Karpas-422 (cell line): ENCODE measurements at regions not wholly inside any gene's neighbourhood (a gene's known extent, or its start where the extent isn't known, plus 50 kb on each side); places are given as distances from the start of the nearest gene placed in this dataset.

ENCODE experiments used
- DNase-seq: peaks from one replicate; pipeline ENCODE4 v3.0.0-alpha.2; 2015
- H2AFZ ChIP-seq: fragments of 200-600 bp; sonication (generic); 2 replicates; pipeline ENCODE4 v1.6.1; 2014; ENCODE audit warnings: antibody characterized with exemption, low read length, mixed read lengths
- H3K27ac ChIP-seq: fragments of 200-600 bp; sonication (generic); 2 replicates; pipeline ENCODE4 v1.5.1; 2014; ENCODE audit warnings: mild to moderate bottlenecking, low read length, moderate library complexity
- H3K27me3 ChIP-seq: fragments of 200-600 bp; sonication (generic); 2 replicates; pipeline ENCODE4 v1.6.1; 2014; ENCODE audit warnings: low read length, mixed read lengths
- H3K36me3 ChIP-seq: fragments of 200-600 bp; sonication (generic); 2 replicates; pipeline ENCODE4 v1.6.1; 2014; ENCODE audit warnings: low read length, mixed read lengths; ENCODE audit not compliant: insufficient read depth
- H3K4me1 ChIP-seq: fragments of 200-600 bp; sonication (generic); 2 replicates; pipeline ENCODE4 v1.6.1; 2014; ENCODE audit warnings: mild to moderate bottlenecking, low read length, mixed read lengths
- H3K4me2 ChIP-seq: fragments of 200-600 bp; sonication (generic); 2 replicates; pipeline ENCODE4 v1.6.1; 2014; ENCODE audit warnings: low read length, low read depth, mild to moderate bottlenecking; ENCODE audit not compliant: poor library complexity, severe bottlenecking
- H3K4me3 ChIP-seq: fragments of 200-600 bp; sonication (generic); 2 replicates; pipeline ENCODE4 v1.5.1; 2014; ENCODE audit warnings: mild to moderate bottlenecking, antibody characterized with exemption, low read length, mixed read lengths
- H3K79me2 ChIP-seq: fragments of 200-600 bp; sonication (generic); 2 replicates; pipeline ENCODE4 v1.6.1; 2014; ENCODE audit warnings: mild to moderate bottlenecking, low read length, mixed read lengths
- H3K9ac ChIP-seq: fragments of 200-600 bp; sonication (generic); 2 replicates; pipeline ENCODE4 v1.6.0; 2014; ENCODE audit warnings: low read length
- H3K9me2 ChIP-seq: fragments of 200-600 bp; sonication (generic), shearing (Covaris generic); replicated peaks from 2 replicates; pipeline ENCODE4 v1.6.0; 2014; ENCODE audit warnings: mild to moderate bottlenecking, low read length, moderate library complexity; ENCODE audit not compliant: insufficient read depth
- H3K9me3 ChIP-seq: fragments of 300-700, 200-600 bp; sonication (generic); 2 replicates; pipeline ENCODE4 v1.6.1; 2014; ENCODE audit warnings: low read length, mixed read lengths
- H4K20me1 ChIP-seq: fragments of 200-600 bp; sonication (generic); 2 replicates; pipeline ENCODE4 v1.6.1; 2014; ENCODE audit warnings: mild to moderate bottlenecking, antibody characterized with exemption, low read length, low read depth; ENCODE audit not compliant: insufficient read depth

DNA sequence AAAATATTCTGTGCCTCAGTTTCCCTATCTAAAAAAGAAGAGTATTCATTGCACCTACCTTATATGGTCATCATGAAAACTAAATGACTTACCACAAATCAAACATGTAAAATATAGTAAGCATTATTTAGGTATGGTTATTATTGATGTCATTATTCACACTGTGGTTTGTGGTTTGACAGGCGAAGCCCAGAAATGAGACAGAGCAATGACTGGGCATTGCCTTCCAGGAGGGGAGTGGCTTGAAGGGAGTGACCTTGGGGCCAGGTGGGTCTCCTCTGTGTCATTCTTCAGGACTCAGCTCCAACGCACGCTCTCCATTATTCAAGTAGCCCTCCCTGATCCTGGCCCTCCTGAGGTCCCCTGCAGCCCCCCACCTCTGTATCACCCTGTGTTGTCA lies 133.7 kb downstream of the DMRTA2 start:
- no peaks in the 10 kb centered on the region for H3K9me2 ChIP-seq
- no peak overlapping the region for H3K4me3 ChIP-seq
- no peak overlapping the region for H3K9ac ChIP-seq
- no peaks in the 10 kb centered on the region for H3K4me1 ChIP-seq
- no peak overlapping the region for H2AFZ ChIP-seq
- 0 out of 2 replicates have a peak, but pooled peaks cover 1% of the 10 kb centered on the region for H3K27me3 ChIP-seq
- H4K20me1 ChIP-seq: no peaks in the 10 kb centered on the region
- no peak for DNase-seq
- no peaks in the 10 kb centered on the region for H3K36me3 ChIP-seq
- H3K27ac ChIP-seq: no peak overlapping the region
- H3K4me2 ChIP-seq: no peak overlapping the region
- H3K79me2 ChIP-seq: no peaks in the 10 kb centered on the region
- H3K9me3 ChIP-seq: no peaks in the 10 kb centered on the region

DNA sequence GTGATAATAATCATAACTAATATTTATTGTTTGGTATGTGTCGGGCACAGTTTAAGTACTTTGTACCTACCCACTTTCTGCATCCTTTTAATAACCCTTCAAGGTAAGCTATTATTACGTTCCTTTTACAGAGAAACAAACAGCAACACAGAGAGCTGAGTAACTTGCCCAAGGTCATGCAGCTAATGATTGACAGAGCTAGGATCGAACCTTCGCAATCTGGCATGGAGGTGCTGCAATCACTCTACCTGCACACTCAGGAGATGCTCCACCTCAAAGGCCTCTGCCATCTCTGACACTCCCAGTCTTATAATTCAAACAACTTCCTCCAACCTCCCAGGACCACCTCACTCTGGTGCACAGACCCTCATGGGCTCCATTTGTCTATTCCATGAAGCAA lies 137.2 kb downstream of the DMRTA2 start:
- H3K4me1 ChIP-seq: no peaks in the 10 kb centered on the region
- no peaks in the 10 kb centered on the region for H3K79me2 ChIP-seq
- H4K20me1 ChIP-seq: no peaks in the 10 kb centered on the region
- H3K9me2 ChIP-seq: no peaks in the 10 kb centered on the region
- no peak overlapping the region for H3K9ac ChIP-seq
- H2AFZ ChIP-seq: no peak overlapping the region
- H3K9me3 ChIP-seq: no peaks in the 10 kb centered on the region
- no peak overlapping the region for H3K4me2 ChIP-seq
- no peak overlapping the region for H3K27ac ChIP-seq
- no peak overlapping the region for H3K4me3 ChIP-seq
- no peaks in the 10 kb centered on the region for H3K27me3 ChIP-seq
- DNase-seq: no peak
- H3K36me3 ChIP-seq: no peaks in the 10 kb centered on the region

GRCh38 chr1:50279622-50280330 lies 143.5 kb downstream of the DMRTA2 start:
- H3K27ac ChIP-seq: no peak overlapping the region
- H2AFZ ChIP-seq: no peak overlapping the region
- no peaks in the 10 kb centered on the region for H3K27me3 ChIP-seq
- DNase-seq: peak; percentile 66
- H3K9me3 ChIP-seq: no peaks in the 10 kb centered on the region
- H3K9me2 ChIP-seq: no peaks in the 10 kb centered on the region
- H3K4me3 ChIP-seq: no peak overlapping the region
- no peaks in the 10 kb centered on the region for H3K4me1 ChIP-seq
- H3K36me3 ChIP-seq: no peaks in the 10 kb centered on the region
- H3K9ac ChIP-seq: no peak overlapping the region
- H3K4me2 ChIP-seq: no peak overlapping the region
- no peaks in the 10 kb centered on the region for H4K20me1 ChIP-seq
- no peaks in the 10 kb centered on the region for H3K79me2 ChIP-seq

- no peak overlapping the region for H3K9ac ChIP-seq
- no peaks in the 10 kb centered on the region for H3K27me3 ChIP-seq
- H3K36me3 ChIP-seq: no peaks in the 10 kb centered on the region
- no peaks in the 10 kb centered on the region for H3K9me3 ChIP-seq
- no peak overlapping the region for H3K27ac ChIP-seq
- no peaks in the 10 kb centered on the region for H4K20me1 ChIP-seq
- H3K9me2 ChIP-seq: no peaks in the 10 kb centered on the region
- no peak overlapping the region for H3K4me3 ChIP-seq
- H3K4me2 ChIP-seq: no peak overlapping the region
- no peaks in the 10 kb centered on the region for H3K79me2 ChIP-seq
- no peak for DNase-seq
- no peaks in the 10 kb centered on the region for H3K4me1 ChIP-seq
- no peak overlapping the region for H2AFZ ChIP-seq
These were observed 144.3 kb downstream of the DMRTA2 start for GRCh38 chr1:50278961-50279360.

GRCh38 chr1:50278410-50278809 lies 144.8 kb downstream of the DMRTA2 start:
- no peaks in the 10 kb centered on the region for H3K27me3 ChIP-seq
- no peaks in the 10 kb centered on the region for H3K9me3 ChIP-seq
- no peak overlapping the region for H3K27ac ChIP-seq
- no peaks in the 10 kb centered on the region for H3K4me1 ChIP-seq
- no peaks in the 10 kb centered on the region for H3K36me3 ChIP-seq
- H3K9ac ChIP-seq: no peak overlapping the region
- no peak overlapping the region for H2AFZ ChIP-seq
- no peak for DNase-seq
- H3K79me2 ChIP-seq: no peaks in the 10 kb centered on the region
- H4K20me1 ChIP-seq: no peaks in the 10 kb centered on the region
- H3K9me2 ChIP-seq: no peaks in the 10 kb centered on the region
- H3K4me2 ChIP-seq: no peak overlapping the region
- H3K4me3 ChIP-seq: no peak overlapping the region

- no peak overlapping the region for H3K4me3 ChIP-seq
- no peaks in the 10 kb centered on the region for H3K79me2 ChIP-seq
- peaks cover 10% of the 10 kb centered on the region for H3K4me1 ChIP-seq
- H3K9ac ChIP-seq: no peak overlapping the region
- no peaks in the 10 kb centered on the region for H3K9me2 ChIP-seq
- H3K9me3 ChIP-seq: no peaks in the 10 kb centered on the region
- no peak overlapping the region for H3K4me2 ChIP-seq
- no peak for DNase-seq
- H4K20me1 ChIP-seq: no peaks in the 10 kb centered on the region
- no peak overlapping the region for H2AFZ ChIP-seq
- no peaks in the 10 kb centered on the region for H3K36me3 ChIP-seq
- no peaks in the 10 kb centered on the region for H3K27me3 ChIP-seq
- H3K27ac ChIP-seq: no peak overlapping the region
These were observed 147.7 kb downstream of the DMRTA2 start for GRCh38 chr1:50275566-50275965.

- H3K4me1 ChIP-seq: peaks cover 10% of the 10 kb centered on the region
- no peaks in the 10 kb centered on the region for H3K9me2 ChIP-seq
- H3K9me3 ChIP-seq: no peaks in the 10 kb centered on the region
- no peak overlapping the region for H3K9ac ChIP-seq
- no peak overlapping the region for H3K27ac ChIP-seq
- H4K20me1 ChIP-seq: no peaks in the 10 kb centered on the region
- no peak overlapping the region for H3K4me3 ChIP-seq
- H3K4me2 ChIP-seq: no peak overlapping the region
- H3K27me3 ChIP-seq: no peaks in the 10 kb centered on the region
- H3K36me3 ChIP-seq: no peaks in the 10 kb centered on the region
- no peak overlapping the region for H2AFZ ChIP-seq
- no peak for DNase-seq
- H3K79me2 ChIP-seq: no peaks in the 10 kb centered on the region
These were observed 150.3 kb downstream of the DMRTA2 start for GRCh38 chr1:50272912-50273311.

GRCh38 chr1:50271968-50272578 lies 151.2 kb downstream of the DMRTA2 start:
- Histone ChIP-seq H3K4me2 (no peak overlapping the region), H3K36me3 (no peaks in the 10 kb centered on the region), H3K27ac (no peak overlapping the region), H3K9me2 (no peaks in the 10 kb centered on the region), H4K20me1 (no peaks in the 10 kb centered on the region), H3K4me1 (peaks cover 10% of the 10 kb centered on the region), H3K4me3 (no peak overlapping the region), H3K9ac (no peak overlapping the region), H3K79me2 (no peaks in the 10 kb centered on the region), H3K27me3 (no peaks in the 10 kb centered on the region), H2AFZ (no peak overlapping the region), H3K9me3 (no peaks in the 10 kb centered on the region)
- DNase-seq: peak; percentile 85
